NCI-H1694 treated with DMSO at 0.1 percent for 48 hours (cell line): ENCODE measurements at regions not wholly inside any gene's neighbourhood (a gene's known extent, or its start where the extent isn't known, plus 50 kb on each side); places are given as distances from the start of the nearest gene placed in this dataset.

ENCODE experiments used
- DNase-seq: peaks from one replicate; lab custom pipeline; 2025; lab: John Stamatoyannopoulos, UW

GRCh38 chr10:44618910-44619309 is 234.0 kb upstream of the CXCL12 start:
- DNase-seq, result no peak

GRCh38 chr10:44619521-44619920 is 234.6 kb upstream of the CXCL12 start:
- DNase-seq, result no peak

GRCh38 chr10:44619975-44620374 is 235.1 kb upstream of the CXCL12 start:
- no peak for DNase-seq

- no peak for DNase-seq
These were observed 242.9 kb upstream of the CXCL12 start for GRCh38 chr10:44627591-44628354.

- DNase-seq, result no peak
These were observed 244.0 kb upstream of the CXCL12 start for GRCh38 chr10:44628921-44629320.

- DNase-seq, result no peak
These were observed 250.3 kb upstream of the CXCL12 start for GRCh38 chr10:44635176-44635575.

- no peak for DNase-seq
These were observed 251.7 kb upstream of the CXCL12 start for GRCh38 chr10:44636625-44637024.

- no peak for DNase-seq
These were observed 255.5 kb upstream of the CXCL12 start for GRCh38 chr10:44640429-44640828.

GRCh38 chr10:44647473-44647872 is 262.6 kb upstream of the CXCL12 start:
- DNase-seq, result no peak

- DNase-seq, result peak; percentile 66
These were observed 263.1 kb upstream of the CXCL12 start for GRCh38 chr10:44647877-44648542.

GRCh38 chr10:44650691-44651661 is 260.2 kb upstream of the TMEM72 start:
- peak; percentile 7 for DNase-seq

- DNase-seq, result peak; percentile 4
These were observed 259.3 kb upstream of the TMEM72 start for GRCh38 chr10:44651834-44652233.

GRCh38 chr10:44659320-44659719 is 251.8 kb upstream of the TMEM72 start:
- no peak for DNase-seq

- no peak for DNase-seq
These were observed 250.9 kb upstream of the TMEM72 start for GRCh38 chr10:44660271-44660670.

- DNase-seq, result no peak
These were observed 249.1 kb upstream of the TMEM72 start for GRCh38 chr10:44662051-44662450.

GRCh38 chr10:44668336-44668735 is 242.8 kb upstream of the TMEM72 start:
- DNase-seq, result no peak

- no peak for DNase-seq
These were observed 239.8 kb upstream of the TMEM72 start for GRCh38 chr10:44671319-44671718.

GRCh38 chr10:44673245-44673983 is 237.7 kb upstream of the TMEM72 start:
- no peak for DNase-seq

GRCh38 chr10:44674536-44675386 is 236.4 kb upstream of the TMEM72 start:
- DNase-seq, result no peak

GRCh38 chr10:44675387-44675874 is 235.7 kb upstream of the TMEM72 start:
- no peak for DNase-seq

- DNase-seq, result no peak
These were observed 230.4 kb upstream of the TMEM72 start for GRCh38 chr10:44680764-44681163.
